Activated naive CD4-positive, alpha-beta T cell treated with anti-CD3 and anti-CD28 coated beads, Interleukin-2, amount 10 ng/mL, durations not matched to agents 7 days and 5 days (primary cell): ENCODE measurements at regions not wholly inside any gene's neighbourhood (a gene's known extent, or its start where the extent isn't known, plus 50 kb on each side); places are given as distances from the start of the nearest gene placed in this dataset.
"Not testable (repeated sequence)": the region's sequence is repeated elsewhere in the genome, so short reads cannot be mapped to it uniquely, and the experiment has no call there.

Source experiments
- CTCF ChIA-PET: fragments of 350-600 bp; sonication (Branson Sonifier 250); formaldehyde crosslinking; loops from one replicate; lab custom pipeline; 2021; ENCODE audit warnings: antibody characterized with exemption; lab: Charles Lee
- DNase-seq: peaks from one replicate; pipeline ENCODE4 v3.0.0-alpha.2; 2020
- H3K27ac Mint-ChIP-seq: one replicate; pipeline ENCODE4 v1.8.0; 2021; ENCODE audit warnings: mild to moderate bottlenecking, moderate library complexity, mixed read lengths
- H3K27me3 Mint-ChIP-seq: one replicate; pipeline ENCODE4 v1.8.0; 2021; ENCODE audit warnings: mild to moderate bottlenecking, mixed read lengths
- H3K36me3 Mint-ChIP-seq: one replicate; pipeline ENCODE4 v1.8.0; 2021; ENCODE audit warnings: mixed read lengths
- H3K4me1 Mint-ChIP-seq: one replicate; pipeline ENCODE4 v1.8.0; 2021; ENCODE audit warnings: mixed read lengths
- H3K4me3 Mint-ChIP-seq: one replicate; pipeline ENCODE4 v1.8.0; 2021; ENCODE audit warnings: mild to moderate bottlenecking, moderate library complexity, mixed read lengths
- H3K9me3 Mint-ChIP-seq: one replicate; pipeline ENCODE4 v1.8.0; 2021; ENCODE audit warnings: mixed read lengths

DNA sequence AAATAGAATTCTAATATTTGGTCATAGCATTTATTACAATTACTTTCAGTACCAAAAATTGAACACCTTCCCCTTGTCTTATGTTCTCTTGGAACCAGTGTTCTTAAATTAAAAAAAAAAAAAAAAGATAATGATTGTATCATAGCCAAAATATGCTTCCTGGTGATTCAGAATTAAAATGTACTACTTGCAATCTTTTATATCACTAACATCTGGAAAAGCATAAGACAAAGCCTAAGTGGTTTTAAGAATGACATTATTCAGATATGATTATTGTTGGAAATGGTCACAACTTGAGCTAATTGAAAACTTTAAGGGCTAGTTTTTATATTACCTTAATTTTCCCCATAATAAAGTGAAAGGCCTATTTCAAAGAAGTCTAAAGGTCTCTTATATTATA, 493.3 kb upstream of the MARCKS start:
- CTCF ChIA-PET, result no interaction called here
- Mint-ChIP-seq H3K4me1 (no peaks in the 10 kb centered on the region), H3K27me3 (no peaks in the 10 kb centered on the region), H3K27ac (no peak overlapping the region), H3K36me3 (no peaks in the 10 kb centered on the region), H3K9me3 (no peaks in the 10 kb centered on the region), H3K4me3 (no peak overlapping the region)
- DNase-seq, result no peak

DNA sequence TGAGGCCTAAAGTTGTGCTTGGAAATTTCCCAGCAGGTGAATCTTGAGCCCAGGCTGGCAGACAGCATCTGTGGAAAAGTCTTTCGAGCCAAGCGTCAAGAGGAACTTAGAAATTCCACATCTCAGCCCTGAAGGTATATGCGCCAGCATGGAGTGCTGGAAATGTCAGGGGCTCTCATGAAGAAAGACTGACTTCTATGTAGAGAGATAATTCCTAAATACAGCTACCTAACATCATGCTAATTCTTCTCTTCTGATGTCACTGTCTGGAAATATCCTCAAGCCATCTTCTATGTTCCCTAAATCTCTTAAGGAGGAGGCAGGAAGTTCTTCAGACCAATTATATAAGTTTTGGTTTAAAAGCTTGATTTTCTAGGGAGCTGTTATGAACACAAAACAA, 492.4 kb upstream of the MARCKS start:
- H3K36me3 Mint-ChIP-seq, result no peaks in the 10 kb centered on the region

DNA sequence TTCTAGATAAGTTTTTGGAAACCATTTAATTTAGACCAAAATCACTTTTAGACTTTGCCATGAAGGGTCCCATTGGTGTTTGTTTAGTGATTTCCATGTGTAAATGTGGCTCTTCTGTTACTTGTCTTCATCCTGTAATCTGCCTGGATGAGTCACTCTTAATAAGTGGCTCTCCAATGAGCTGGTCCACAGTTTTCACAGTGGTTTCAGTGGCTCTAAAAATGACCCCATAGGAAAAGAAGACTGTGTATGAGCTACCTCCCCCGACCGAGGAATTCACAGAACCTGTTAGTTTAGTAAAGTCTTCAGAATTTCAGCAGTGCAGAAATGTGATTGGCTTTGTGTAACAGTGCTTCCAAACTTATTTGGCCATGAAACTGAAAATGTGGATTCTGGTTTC, 492.0 kb upstream of the MARCKS start:
- CTCF ChIA-PET, result no interaction called here
- Mint-ChIP-seq H3K4me3 (no peak overlapping the region), H3K4me1 (no peaks in the 10 kb centered on the region), H3K27me3 (no peaks in the 10 kb centered on the region), H3K27ac (no peak overlapping the region), H3K9me3 (no peaks in the 10 kb centered on the region), H3K36me3 (no peaks in the 10 kb centered on the region)
- no peak for DNase-seq

More for the DNA sequence above, 492.4 kb upstream of the MARCKS start:
- DNase-seq, result no peak
- H3K27me3 Mint-ChIP-seq, result no peaks in the 10 kb centered on the region
- no peaks in the 10 kb centered on the region for H3K9me3 Mint-ChIP-seq
- H3K27ac Mint-ChIP-seq, result no peak overlapping the region
- H3K4me1 Mint-ChIP-seq, result no peaks in the 10 kb centered on the region
- H3K4me3 Mint-ChIP-seq, result no peak overlapping the region
- CTCF ChIA-PET, result no interaction called here

DNA sequence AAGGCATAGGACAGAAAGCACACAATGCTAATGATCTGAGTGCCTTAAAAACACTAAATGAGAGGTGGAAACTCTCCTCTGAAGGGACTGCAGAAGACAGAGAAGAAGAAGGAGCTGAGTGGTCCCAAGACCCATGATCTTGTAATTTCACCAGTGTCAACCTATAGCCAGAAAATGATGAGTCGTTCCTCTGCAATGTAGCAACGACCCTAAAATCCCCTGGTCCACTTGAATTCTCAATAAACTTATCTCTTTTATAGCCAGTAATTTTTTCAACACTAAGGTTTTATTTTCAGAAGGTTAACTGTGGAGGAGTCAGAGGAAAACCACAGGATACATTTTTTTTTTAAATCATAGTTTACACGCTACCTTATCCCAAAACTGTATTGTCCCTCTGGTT, 490.6 kb upstream of the MARCKS start:
- DNase-seq, result no peak
- CTCF ChIA-PET, result no interaction called here
- H3K27me3 Mint-ChIP-seq, result no peaks in the 10 kb centered on the region
- H3K36me3 Mint-ChIP-seq, result no peaks in the 10 kb centered on the region
- no peak overlapping the region for H3K4me3 Mint-ChIP-seq
- H3K4me1 Mint-ChIP-seq, result no peaks in the 10 kb centered on the region
- H3K9me3 Mint-ChIP-seq, result no peaks in the 10 kb centered on the region
- H3K27ac Mint-ChIP-seq, result no peak overlapping the region

DNA sequence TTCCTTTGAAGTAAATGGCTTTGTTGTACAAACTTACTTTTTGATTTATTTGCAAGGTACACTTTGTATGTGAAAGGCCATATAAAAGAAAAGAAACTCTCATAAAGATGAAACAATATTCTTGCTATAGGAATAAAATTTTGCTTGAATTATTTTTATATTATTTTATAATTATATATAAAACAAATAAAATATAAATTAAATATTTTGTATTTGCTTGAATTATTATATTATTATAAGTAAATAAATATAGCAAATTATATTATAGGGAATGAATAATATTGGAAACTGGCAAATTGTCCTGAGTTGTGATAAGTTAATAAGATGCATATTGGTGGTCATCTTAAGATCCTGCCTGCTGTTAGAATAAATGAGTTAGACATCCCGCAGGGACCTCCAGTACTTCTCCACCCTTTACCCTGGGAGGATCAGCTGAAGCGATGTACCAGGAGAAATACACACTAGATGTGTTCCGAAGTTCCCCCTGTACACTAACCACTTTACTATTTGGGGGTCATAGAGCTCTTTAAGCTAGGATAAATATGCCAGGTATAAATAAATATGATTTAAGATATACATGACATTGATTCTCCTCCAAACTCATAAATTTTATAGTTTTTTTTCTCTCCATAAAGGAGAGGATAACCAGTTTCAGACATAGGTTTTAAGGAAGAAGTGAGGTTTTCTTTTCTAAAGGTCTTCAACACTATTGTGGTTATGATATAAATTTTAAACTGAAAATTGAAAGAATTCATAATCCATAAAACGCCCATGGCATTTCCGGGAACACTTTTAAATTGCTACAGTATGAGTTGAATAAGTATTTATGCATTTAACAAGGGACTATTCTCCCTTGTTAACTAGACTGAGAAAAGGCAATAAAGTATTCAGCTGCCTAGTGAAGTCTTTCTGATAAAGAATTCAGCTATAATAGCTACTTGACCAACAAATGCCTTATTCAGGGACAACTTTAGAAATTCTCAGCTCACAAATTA, 486.3 kb upstream of the MARCKS start:
- H3K4me1 Mint-ChIP-seq, result no peaks in the 10 kb centered on the region
- no peaks in the 10 kb centered on the region for H3K36me3 Mint-ChIP-seq
- CTCF ChIA-PET, result no interaction called here
- no peak overlapping the region for H3K27ac Mint-ChIP-seq
- DNase-seq, result no peak
- H3K4me3 Mint-ChIP-seq, result no peak overlapping the region
- H3K9me3 Mint-ChIP-seq, result no peaks in the 10 kb centered on the region
- H3K27me3 Mint-ChIP-seq, result no peaks in the 10 kb centered on the region

DNA sequence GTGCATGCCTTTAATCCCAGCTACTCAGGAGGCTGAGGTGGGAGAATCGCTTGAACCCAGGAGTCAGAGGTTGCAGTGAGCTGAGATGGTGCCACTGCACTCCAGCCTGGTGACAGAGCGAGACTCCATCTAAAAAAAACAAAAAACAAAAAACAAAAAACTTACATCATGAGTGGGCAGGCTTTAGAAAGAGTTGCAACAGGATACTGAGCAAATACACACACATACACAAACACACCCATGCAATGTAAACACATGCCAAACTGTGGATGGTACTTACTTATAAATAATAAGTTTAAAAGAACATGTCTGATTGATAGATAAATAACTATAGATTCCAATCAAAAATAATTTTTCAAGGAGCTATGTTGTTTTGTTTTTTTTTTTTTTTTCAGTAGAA, 481.7 kb upstream of the MARCKS start:
- H3K4me1 Mint-ChIP-seq, H3K9me3 Mint-ChIP-seq, H3K4me3 Mint-ChIP-seq, CTCF ChIA-PET, H3K27me3 Mint-ChIP-seq, H3K27ac Mint-ChIP-seq, DNase-seq, H3K36me3 Mint-ChIP-seq: not testable (repeated sequence)

DNA sequence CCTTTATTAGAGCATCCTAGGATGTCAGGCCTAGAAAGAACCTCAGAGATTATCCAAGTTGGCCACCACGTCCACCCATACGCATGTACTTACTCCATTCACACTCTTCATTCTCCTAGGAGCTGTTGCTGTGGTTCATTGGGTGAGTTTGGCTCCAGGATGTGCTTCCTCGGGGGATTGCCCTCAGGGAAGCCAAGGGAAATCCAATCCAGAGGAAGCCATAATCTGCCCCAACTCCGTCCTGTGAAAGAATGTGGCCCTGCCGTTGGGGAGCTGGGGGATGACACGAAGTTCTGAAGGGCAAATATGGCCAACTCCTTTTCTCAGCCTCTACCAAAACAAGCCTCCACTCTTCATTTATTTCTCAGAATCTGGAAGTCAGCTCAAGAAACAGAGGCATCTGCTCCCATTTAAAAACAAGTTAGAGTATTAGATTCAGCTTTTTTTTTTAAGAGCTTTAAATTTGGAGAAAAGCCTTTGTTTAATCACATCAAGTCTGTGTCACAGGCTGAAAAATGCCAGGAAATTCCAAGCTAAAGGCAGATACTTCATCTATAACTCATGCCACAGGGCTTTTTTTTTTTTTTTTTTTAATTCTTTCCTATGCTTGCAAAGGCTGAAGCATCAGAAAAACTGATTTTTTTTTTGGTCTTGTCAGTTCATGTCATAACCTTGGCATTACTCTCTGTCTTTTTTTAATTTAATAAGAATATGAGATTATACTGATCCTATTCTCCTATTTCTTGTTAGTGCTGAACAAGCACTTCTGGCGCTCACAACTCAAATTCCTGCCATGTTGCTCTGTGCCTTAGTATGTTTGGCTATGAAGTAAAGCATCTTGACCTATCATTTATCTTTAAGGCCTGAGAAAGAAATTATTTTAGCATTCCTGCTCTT, 480.9 kb upstream of the MARCKS start:
- Mint-ChIP-seq H3K36me3 (no peaks in the 10 kb centered on the region), H3K27me3 (no peaks in the 10 kb centered on the region), H3K4me1 (no peaks in the 10 kb centered on the region), H3K4me3 (no peak overlapping the region), H3K27ac (no peak overlapping the region), H3K9me3 (no peaks in the 10 kb centered on the region)
- no peak for DNase-seq
- CTCF ChIA-PET, result no interaction called here

DNA sequence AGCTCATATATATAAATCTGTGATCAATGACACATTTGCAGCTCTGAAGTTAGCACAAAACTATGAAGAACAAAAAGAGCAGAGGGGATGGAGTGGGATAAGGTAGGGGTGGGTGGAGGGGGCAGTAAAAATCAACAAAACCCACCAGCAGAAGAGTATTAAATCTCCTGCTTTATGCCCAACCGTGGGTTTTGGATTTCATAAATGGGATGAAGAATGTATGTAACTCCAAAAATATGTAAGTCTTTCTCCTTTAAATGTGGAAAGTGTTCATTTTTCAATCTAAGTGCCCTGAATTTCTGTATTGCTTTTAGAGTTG, 480.3 kb upstream of the MARCKS start:
- Mint-ChIP-seq H3K27me3 (no peaks in the 10 kb centered on the region), H3K4me1 (no peaks in the 10 kb centered on the region), H3K36me3 (no peaks in the 10 kb centered on the region), H3K27ac (no peak overlapping the region), H3K4me3 (no peak overlapping the region), H3K9me3 (no peaks in the 10 kb centered on the region)
- no peak for DNase-seq
- CTCF ChIA-PET, result no interaction called here

DNA sequence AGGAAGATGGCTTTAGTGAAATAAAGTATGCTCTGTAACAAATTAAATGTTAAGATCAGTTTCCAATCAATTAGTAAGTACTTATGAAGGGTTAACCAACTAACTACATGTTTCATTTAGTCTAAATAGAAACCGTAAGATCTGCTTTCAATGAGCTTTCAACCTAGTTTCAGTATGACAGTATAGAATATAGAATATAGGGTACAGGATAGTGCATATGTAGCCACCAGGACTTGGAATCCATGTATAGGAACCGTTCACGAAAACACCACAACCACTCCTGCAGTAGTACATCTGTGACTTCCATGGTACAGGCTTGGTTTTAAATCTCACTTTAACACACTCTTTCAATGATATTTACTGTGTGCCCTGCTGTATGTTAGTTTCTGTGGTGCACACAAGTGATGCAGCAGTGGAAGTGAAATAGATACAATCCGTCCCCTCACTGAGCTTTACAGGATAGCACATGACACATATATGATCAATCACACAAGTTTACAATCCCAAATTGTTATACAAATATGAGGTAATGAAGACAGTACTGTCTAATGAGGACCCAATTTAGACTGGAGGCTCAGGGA, 479.7 kb upstream of the MARCKS start:
- no peaks in the 10 kb centered on the region for H3K4me1 Mint-ChIP-seq
- no peaks in the 10 kb centered on the region for H3K27me3 Mint-ChIP-seq
- no peak overlapping the region for H3K4me3 Mint-ChIP-seq
- no peak for DNase-seq
- CTCF ChIA-PET, result no interaction called here
- no peak overlapping the region for H3K27ac Mint-ChIP-seq
- H3K36me3 Mint-ChIP-seq, result no peaks in the 10 kb centered on the region
- H3K9me3 Mint-ChIP-seq, result no peaks in the 10 kb centered on the region

DNA sequence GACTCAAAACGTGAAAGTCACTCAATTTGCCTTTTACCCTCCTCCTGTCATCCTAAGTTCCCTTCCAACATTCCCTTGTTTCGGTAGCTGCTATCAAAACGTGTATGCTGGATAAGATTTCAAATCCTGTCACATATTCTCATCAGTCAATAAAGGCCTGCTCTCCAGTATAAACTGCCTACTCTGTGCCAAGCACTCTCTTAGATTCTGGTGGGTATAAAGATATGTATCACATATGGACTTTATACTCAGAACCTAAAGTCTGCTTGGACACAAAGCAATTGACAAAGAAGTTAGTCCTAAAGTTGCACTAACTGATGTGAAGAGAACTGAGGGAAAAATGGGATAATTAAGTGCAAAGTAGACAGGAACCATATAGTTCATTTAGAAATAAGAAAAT, 476.6 kb upstream of the MARCKS start:
- no peaks in the 10 kb centered on the region for H3K36me3 Mint-ChIP-seq
- no peaks in the 10 kb centered on the region for H3K27me3 Mint-ChIP-seq
- H3K4me1 Mint-ChIP-seq, result no peaks in the 10 kb centered on the region
- CTCF ChIA-PET, result no interaction called here
- no peak overlapping the region for H3K4me3 Mint-ChIP-seq
- H3K9me3 Mint-ChIP-seq, result no peaks in the 10 kb centered on the region
- DNase-seq, result no peak
- H3K27ac Mint-ChIP-seq, result no peak overlapping the region

DNA sequence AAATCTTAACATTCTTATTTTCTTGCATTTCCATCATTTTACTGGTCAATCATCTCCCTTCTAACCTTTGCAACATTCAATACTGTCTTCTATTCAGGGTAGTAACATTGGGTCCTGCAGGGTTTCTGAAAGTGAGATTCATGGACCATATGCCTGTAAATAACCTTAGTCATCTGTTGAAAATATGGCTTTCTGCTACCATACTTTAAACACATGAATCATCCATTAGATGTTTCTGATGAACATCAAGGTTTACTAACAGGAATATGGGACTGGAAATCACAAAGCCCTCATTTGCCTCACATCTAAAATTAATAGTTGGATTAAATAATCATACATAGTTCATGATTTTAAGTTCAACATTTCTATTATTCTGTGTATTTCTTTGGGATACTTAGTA, 475.9 kb upstream of the MARCKS start:
- H3K27me3 Mint-ChIP-seq, result no peaks in the 10 kb centered on the region
- H3K9me3 Mint-ChIP-seq, result no peaks in the 10 kb centered on the region
- no peaks in the 10 kb centered on the region for H3K4me1 Mint-ChIP-seq
- no peak overlapping the region for H3K4me3 Mint-ChIP-seq
- no peak overlapping the region for H3K27ac Mint-ChIP-seq
- H3K36me3 Mint-ChIP-seq, result no peaks in the 10 kb centered on the region
- DNase-seq, result no peak
- CTCF ChIA-PET, result no interaction called here

DNA sequence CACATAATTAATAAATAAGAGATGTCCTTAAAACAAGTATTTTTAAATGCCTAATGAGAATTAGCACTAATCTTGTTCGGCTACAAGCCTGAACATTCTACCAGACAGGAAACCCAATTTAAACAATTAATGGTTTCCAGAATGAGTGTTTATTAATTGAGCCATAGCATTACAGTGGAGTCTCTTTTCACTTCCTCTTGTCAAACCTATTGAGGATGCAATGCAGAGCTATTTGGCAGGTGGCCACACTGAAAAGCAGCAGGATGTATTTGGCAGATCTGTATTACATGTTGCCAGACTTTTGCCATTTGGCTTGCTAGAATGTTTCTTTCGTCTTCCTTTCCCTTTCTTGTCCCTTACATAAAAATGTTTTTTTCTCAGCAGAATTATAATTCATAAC, 475.2 kb upstream of the MARCKS start:
- no peak overlapping the region for H3K27ac Mint-ChIP-seq
- H3K27me3 Mint-ChIP-seq, result no peaks in the 10 kb centered on the region
- CTCF ChIA-PET, result no interaction called here
- no peaks in the 10 kb centered on the region for H3K9me3 Mint-ChIP-seq
- no peak for DNase-seq
- no peak overlapping the region for H3K4me3 Mint-ChIP-seq
- H3K36me3 Mint-ChIP-seq, result no peaks in the 10 kb centered on the region
- no peaks in the 10 kb centered on the region for H3K4me1 Mint-ChIP-seq

DNA sequence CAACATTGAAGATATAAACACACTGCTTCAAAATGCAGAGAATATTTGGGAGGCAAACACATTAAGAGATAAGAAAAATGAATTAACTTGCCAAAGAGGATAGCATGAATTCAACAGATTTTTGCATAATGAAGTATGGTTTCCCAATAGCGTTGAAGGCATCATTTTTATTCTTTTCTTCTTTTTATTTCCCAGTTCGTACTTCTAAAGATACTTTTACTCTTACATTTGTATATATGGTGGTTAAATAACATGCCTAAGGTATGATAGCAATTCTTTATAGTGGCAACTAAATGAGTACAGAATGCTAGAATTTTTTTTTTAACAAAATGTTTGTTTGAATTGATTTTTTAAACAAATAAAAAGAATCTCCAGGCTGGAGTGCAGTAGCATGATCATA, 473.4 kb upstream of the MARCKS start:
- no peaks in the 10 kb centered on the region for H3K36me3 Mint-ChIP-seq
- DNase-seq, result no peak
- CTCF ChIA-PET, result no interaction called here
- no peaks in the 10 kb centered on the region for H3K27me3 Mint-ChIP-seq
- no peaks in the 10 kb centered on the region for H3K4me1 Mint-ChIP-seq
- H3K9me3 Mint-ChIP-seq, result no peaks in the 10 kb centered on the region
- no peak overlapping the region for H3K4me3 Mint-ChIP-seq
- H3K27ac Mint-ChIP-seq, result no peak overlapping the region

DNA sequence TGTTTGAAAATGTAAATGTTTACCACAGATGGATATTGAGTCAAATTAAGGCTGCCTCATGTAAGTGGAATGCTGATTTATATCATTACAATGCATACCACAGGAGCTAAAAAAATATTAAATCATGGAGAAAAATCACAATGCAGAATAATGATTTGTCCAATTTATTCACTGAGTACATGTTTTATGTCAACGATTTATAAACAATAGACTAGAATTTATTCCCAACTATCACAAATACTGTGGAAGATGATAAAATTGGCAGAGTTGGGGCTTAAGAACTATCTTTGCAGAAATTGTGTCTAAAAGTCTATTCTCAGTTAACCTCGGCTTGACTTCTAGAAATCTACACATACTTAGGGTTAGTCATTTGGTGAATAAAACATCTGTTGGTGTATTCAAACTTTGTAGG, 472.1 kb upstream of the MARCKS start:
- Mint-ChIP-seq H3K4me1 (no peaks in the 10 kb centered on the region), H3K9me3 (no peaks in the 10 kb centered on the region), H3K27me3 (no peaks in the 10 kb centered on the region), H3K4me3 (no peak overlapping the region), H3K36me3 (no peaks in the 10 kb centered on the region), H3K27ac (no peak overlapping the region)
- DNase-seq, result no peak
- CTCF ChIA-PET, result no interaction called here
